DMS153 (cell line): ENCODE measurements at regions not wholly inside any gene's neighbourhood (a gene's known extent, or its start where the extent isn't known, plus 50 kb on each side); places are given as distances from the start of the nearest gene placed in this dataset.
"Not testable (repeated sequence)": the region's sequence is repeated elsewhere in the genome, so short reads cannot be mapped to it uniquely, and the experiment has no call there.

Experiments used
- DNase-seq: peaks from one replicate; lab custom pipeline; 2025; lab: John Stamatoyannopoulos, UW

DNA sequence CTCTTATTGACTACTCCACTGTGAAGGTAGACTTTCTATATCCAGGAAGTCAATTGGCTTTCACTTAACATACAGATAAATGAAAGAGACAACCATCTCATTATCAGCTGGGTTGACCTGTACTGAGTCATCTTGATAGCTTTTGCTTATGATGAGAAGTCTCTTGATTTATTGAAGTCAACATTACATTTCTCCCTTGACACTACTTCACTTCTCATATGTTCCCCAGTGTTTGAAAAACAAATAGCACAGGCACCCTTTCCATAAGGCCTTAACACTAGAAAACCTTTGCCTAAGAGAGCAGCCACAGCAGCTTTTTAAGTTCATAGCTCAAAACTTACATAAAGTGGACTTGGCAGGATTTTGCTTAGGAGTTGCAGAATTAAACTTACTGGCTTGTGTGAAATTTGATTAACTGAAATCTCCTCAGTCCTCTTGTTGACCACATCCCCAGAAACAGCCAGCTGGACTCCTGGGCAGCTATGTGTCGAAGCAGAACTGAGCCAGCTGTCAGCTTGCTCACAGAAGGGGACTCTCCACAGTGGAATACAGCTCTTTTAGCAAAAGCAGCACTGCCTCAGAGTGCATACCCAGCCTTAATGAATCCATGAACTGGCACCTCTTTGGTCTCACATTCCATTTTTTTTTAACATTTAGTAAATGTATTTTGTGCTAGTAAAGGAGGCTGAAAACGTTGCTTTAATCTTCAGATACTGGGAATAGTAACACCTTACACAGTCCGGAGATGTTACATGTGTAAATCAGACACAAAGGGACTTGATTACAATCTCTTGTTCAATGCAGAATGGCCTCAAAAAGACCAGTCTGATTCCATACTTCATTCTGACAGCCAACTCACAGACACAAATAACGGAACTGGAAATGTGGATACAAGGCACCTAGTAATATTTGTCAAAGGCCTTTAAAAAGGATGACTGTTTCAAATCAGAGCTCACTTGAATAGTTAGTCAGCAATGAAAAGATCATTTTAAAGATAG is 1532.7 kb downstream of the HACE1 start:
- no peak for DNase-seq

DNA sequence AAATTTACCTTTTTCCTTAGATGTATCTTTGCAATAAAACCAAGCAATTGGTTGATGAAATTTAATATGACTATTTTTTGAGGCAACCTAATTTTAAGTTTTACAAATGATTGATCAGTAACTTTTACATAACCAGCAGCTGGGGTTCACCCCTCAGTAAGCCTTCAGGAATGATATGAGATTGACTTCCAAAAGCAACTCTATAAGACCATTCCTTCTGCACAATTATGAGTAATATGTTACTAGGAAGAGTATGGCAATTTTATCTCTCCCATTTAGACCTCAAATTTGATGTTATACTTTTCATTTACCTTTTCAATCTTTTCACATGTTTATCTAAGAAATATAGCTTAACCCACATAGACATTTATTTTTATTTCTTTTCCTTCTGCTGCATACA is 1546.3 kb downstream of the HACE1 start:
- DNase-seq = no peak

DNA sequence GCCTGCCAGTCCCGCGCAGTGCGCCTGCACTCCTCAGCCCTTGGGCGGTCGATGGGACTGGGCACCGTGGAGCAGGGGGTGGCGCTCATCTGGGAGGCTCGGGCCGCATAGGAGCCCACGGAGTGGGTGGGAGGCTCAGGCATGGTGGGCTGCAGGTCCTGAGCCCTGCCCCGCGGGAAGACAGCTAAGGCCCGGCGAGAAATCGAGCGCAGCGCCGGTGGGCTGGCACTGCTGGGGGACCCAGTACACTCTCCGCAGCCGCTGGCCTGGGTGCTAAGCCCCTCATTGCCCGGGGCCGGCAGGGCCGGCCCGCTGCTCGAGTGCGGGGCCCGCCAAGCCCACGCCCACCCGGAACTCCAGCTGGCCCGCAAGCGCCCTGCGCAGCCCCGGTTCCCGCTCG is 1565.3 kb downstream of the HACE1 start:
- DNase-seq = not testable (repeated sequence)

DNA sequence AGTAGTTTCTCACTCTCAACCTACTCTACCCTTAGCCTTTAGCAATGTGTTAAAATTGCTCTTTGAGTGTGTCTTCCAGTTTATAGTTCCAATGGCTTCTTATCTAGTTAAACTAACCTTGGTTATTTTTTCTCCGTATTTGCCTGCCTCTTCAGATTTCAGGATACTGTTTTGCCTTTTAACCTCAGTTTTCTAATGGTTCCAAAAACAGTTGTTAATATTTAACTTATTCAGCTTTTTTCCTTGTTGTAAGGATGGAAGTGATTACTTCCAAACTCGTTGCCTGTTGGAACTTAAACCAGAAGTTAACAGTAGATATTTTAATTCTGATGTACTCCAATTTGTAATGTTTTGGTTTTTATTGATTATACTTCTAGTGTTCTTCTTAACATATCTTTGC is 1574.9 kb downstream of the HACE1 start:
- no peak for DNase-seq

DNA sequence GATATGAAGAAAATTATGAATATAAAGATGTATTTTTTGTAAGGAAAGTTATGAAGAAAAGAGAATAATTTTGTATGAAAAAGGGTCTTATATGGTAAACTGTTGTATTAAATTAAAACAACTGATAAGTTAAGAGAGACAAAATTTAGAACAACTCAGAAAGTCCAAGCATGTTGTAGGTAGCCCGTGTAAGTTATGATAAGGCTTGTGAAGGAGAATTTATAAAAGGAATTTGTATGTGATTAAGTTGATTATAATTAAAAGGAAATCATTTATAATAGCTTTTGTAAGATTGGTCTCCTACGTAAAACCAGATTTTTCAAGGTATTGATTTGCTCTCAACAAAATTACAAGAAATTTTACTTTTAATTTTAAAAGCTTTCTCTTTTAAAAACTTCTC is 1579.3 kb downstream of the HACE1 start:
- no peak for DNase-seq

DNA sequence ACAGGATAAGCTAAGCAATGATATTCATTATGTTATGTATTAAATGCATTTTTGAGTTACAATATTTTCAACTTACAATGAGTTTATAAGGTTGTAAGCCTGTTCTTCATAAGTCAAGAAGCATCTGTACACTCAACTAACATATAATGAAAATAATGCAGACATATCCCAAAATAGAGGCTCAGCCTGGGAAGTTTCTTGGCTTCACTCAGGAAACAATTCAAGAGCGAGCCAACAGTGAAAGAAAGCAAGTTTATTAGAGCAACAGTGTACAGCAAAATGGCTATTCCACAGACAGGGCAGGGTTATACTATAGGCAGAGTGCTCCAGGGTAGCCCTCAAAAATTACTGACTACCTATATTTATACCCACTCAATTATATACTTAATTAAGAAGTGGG is 1581.8 kb downstream of the HACE1 start:
- no peak for DNase-seq

DNA sequence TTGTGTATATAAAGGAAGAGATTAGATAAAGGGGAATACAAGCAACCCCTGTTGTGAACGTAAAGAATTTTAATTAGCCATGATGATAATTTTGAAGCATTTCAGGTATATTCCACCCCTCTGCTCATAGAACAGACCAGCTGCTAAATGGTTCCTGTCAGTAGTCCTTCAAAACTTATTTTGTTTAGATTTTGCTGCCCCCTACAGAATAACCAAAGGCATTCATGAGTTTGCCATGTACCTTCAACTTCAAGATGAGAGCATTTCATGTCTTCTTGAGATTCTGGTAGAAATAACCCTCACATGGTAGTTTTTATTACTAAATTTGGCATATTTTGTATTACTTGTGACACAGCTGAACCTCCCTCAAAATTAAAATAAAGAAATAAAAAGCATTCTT is 1586.7 kb downstream of the HACE1 start:
- no peak for DNase-seq

DNA sequence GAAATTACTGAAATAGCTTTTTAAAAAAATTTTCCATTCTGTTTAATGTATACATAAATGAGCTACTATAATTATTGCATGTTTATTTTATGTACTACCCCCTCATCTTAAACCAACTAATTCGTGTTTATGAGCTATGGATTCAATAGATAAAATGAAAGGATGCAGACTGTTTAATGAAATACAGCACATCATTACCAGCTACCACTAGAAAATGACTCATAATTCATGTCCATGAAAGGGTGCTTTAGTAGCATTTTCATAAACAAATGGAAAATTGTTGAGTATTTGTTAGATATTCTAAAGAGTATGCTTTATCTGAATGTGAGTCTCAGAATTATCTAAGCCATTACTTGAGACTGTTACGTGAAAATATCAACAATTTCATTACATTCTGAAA is 1590.1 kb downstream of the HACE1 start:
- DNase-seq = no peak

DNA sequence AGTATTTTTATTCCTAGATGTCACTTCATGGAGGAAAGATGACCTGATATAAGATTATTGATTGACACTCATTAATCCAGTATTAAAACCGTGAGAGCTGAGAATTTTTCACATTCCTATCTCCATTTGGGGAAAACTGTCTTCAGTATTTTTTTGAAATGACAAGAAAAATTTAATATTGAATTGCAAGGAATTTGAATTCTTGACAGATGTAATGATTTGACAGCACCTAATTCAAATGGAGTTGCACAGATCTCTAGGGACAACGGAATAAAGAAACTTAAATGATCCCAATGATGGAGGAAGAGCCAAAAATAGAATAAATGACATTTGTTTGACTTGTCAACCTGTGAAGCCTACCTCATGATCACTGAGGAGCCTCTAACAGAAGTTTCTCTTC is 1591.4 kb downstream of the HACE1 start:
- no peak for DNase-seq

DNA sequence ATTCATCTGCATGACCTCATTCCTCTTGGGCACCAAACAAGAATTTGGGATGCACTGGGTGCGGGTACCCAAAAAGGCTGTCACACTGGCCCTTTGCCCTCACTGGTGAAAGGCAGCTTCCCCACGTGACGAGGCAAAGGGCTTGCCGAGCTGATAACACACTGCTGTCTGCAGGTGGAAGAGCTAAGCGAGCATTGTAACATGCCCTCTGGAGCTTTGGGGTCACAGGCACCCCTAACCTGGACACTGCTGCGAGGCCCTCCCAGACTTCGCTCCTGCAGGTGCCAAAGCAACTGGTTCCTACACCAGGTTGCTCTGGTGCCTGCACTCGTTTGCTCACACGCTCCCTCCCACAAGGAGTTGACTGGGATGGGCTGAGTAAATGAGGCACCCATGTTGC is 1595.7 kb downstream of the HACE1 start:
- DNase-seq = no peak

DNA sequence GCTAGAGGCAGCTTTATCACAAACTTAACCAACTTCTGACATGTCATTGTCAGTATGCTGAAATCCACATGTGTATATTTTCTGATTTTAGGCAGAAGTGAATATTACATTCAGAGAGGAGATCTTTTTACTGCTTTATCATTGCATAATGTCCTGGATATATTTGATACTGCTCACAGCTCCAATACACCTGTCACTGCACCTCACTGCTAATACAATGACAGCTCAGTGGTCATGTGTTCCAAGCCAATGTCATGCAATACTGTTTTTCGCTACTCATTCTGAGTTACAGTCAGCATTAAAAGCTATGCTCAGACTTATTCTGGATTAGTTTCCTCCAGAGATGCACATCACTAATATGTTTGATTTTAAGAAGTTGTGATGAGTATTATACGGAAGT is 1604.6 kb downstream of the HACE1 start:
- no peak for DNase-seq

DNA sequence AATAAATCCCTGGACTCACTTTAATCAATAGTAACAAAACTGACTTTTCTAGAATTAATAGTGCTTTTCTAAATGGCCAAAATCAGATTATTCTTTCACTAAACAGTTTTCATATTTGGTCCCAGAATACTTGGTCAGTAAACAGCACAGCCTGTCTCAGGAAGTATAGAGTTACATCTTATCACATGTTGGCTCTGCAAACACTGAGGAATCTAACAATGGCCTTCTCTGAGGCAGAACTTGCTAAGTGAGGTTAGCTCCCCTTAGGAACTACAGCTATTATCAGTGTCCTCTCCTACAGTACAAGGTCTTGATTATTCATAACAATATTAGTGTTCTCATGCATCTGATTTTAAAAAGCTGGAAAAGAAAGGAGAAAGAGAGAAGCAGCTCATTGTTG is 1622.8 kb downstream of the HACE1 start:
- no peak for DNase-seq

DNA sequence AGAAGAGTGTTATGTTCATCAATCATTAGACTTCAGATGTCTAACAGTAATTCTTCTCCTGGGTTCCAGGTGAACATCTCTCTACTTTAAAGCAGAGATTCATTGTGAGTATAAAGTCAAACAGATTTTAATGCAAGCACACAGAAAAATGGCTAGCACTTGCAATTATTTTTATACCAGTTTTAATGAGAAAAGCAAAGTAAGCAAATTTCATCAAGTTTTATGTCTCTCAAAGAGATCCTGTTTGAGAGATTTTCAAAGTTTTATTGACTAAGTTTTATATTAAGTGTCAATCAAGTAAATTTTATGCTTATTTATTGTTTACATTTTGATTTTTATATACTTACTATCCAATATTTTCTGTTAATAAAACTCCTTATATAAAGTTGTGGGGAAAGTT is 1628.5 kb downstream of the HACE1 start:
- DNase-seq = no peak

DNA sequence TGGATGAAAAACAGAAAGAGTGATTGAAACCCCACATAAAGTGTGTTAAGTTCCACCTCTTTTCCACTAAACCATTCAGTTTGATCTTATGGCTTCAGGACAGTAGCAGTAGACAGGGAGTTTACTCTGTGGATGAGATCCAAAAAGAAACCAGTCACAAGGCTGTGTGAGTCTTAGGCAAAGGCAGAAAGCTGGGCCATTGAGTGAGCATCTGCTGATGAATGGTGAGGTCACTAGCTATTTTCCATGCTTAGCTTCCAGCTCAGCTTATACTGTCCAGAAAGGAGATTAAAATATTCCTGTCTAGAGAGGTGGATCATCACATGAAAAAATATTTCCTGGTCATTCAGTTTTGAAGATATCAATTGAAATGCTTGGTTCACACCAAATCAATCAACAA is 1643.9 kb downstream of the HACE1 start:
- DNase-seq = no peak

DNA sequence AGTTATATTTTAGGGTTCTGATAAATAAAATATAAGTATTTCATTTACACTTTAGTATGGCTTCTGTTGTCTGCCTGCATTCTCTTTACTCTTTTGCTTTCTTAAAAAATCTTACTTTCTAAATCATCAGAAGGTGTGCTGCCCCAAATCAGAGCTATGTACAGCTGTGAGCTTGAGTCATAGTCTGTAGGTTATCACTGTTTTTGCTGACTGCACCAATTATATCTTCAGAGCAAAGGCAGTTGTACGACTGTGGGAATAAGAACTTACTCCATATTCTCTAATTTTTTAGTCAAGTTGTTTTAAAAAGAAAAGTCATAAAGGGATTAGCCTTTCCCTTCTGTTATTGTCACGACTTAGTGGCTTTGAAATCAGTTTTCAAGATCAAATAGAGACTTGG is 1649.0 kb downstream of the HACE1 start:
- DNase-seq = no peak

DNA sequence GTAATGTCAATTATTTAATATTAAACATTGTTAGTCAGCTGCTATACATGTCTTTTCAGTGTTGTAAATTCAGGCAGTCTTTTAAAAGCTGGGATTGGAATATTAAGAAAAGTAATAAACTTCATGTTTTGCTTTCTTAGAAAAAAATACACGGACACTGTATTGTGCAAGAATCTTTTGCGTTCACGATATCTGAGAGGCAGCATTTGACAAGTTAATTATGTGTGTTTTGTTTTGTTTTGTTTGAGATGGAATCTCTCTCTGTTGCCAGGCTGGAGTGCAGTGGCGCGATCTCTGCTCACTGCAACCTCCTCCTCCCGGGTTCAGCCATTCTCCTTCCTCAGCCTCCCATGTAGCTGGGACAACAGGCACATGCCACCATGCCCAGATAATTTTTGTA is 1661.3 kb downstream of the HACE1 start:
- no peak for DNase-seq

DNA sequence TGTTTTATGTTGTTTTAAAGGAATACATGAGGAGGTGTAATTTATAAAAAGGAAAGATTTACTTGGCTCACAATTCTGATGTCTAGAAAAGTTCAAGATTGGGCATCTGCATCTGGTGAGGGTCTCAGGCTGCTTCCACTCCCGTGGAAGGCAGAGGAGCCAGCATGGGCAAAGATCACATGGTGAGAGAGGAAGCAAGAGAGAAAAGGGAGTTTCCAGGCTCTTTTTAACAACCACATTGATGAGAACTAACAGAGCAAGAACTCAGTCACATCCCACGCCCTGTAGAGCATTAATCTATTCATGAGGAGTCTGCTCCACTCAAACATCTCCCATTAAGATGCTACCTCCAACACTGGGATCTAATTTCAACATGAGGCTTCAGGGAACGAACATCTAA is 1666.3 kb downstream of the HACE1 start:
- no peak for DNase-seq

DNA sequence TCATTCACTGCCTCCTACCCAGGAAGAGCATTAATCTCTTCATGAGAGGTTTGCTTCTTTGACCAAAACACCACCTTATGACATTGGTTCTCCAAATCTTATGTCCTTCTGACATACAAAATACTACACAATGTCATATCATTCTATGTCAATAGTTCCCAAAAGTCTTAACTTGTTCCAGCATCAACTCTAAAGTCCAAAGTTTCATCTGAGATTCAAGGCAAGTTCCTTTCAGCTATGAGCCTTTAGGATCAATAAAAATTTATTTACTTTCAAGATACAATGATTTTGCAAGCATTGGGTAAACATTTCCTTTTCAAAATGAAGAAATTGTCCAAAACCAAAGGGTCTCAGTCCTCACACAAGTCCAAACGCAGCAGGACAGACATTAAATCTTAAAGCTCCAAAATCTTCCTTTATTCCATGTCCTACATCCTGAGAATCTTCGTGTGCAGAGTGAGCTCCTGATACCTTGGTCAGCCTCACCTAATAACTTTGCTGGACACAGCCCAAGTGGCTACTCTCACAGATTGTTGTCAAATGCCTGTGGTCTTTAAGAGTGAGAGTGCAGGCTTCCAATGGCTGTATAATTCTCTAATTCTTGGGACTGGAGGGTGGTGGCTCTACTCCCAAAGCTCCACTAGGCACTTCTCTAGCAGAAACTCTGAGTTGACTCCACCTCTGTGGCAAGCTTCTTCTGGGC is 1668.2 kb downstream of the HACE1 start:
- no peak for DNase-seq

DNA sequence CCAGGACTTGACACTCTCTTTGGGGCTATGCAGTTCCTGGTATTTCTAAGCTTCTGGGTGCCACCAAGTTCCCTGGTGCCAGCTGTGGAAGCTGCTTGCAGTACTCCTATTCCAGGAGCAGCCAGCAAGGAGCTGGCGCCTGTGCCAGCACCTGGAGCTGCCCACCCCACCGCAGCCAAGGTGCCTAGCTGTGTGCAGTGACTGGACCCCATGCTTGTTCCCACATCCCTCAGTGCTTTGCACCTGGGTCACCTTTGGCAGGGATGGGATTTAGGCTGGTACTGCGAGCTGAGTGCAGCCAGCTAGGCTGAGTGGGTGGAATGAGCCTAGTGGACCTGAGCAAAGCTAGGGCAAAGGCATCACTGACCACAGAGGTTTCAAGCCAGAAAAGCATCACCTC is 1674.9 kb downstream of the HACE1 start:
- no peak for DNase-seq

DNA sequence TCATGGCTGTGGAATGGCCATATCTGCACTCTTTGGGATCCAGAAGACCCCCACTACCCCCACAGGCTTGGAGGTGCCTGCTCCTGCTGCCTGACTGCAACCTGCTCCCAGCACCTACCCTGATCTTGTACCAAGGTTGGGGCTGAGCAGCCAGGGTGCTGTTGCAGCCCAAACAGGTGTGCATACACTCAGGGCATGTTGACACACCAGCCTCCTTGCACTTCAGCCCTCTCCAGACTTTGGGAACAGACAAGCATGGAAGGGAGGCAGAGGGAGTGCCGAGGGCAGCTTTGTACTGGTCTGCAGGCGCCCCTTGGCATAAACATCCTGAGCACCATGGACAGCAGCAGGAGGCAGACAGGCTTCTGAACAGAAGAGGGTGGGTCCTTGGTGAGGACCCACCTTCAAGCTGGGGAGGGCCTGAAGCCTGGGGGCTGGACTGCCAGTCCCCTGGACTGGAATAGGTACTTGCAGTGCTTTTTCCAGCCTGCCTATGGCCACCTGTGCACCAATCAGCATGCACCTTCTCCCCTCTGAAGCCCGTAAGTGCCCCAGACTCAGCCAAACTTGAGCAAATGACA is 1675.8 kb downstream of the HACE1 start:
- no peak for DNase-seq

DNA sequence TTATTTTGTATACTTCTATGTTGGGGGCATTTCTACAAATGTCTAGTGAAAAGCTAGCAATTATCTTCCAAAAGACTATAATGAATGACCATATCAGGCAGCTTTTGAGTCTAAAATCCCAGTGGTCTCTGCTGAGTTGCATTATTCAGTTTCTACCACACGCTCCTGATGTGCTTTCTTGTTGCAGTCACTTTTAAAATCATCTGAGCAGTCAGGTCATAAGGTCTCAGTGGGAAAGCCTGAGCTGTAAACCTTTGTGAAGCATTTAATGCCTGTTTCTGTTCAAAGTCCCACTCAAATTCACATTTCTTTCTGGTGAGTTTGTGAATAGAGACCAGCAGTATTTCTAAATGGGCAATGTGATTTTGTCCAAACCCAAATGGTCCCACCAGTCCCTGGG is 1681.5 kb downstream of the HACE1 start:
- no peak for DNase-seq

DNA sequence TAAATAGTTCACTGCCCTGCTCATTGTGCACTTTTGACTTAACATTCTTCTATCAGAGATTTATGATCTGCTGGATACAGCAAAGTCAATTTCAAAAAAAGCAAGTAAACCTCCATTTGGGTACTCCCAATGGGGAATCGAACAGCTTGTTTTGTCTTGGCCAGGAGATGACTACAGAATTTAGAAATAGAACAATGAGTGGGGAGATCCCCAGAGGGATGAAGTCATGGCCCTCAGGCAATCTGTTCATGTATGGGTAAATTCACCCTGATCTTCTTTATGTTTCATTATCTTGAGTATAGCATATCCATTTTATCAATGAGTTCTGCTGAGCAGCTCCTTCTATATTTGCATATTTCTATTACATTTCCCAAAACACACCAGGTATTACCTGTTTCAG is 1681.9 kb downstream of the HACE1 start:
- DNase-seq = no peak

DNA sequence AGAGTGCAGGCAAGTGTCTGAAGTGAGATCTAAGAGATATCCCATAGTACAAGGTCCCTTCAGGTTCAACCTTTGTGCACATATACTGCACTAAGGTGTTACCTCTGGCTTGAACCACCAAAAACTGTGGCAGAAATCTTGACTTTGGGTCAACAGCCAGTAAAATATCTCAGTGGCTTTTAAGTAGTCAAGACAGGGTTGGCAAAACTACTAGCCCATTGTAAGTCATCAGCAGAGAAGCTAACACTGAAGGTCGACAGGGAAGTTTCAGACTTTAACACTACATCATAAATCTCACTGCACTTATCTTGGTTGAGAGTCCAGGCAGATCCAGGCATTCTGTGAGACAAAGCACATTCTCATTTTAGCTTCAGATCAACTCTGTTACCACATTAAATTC is 1684.7 kb downstream of the HACE1 start:
- DNase-seq = no peak
